Activated CD4-positive, alpha-beta T cell treated with anti-CD3 and anti-CD28 coated beads, Interleukin-2, amount 10 ng/mL, durations not matched to agents 7 days and 5 days (primary cell): ENCODE measurements at regions not wholly inside any gene's neighbourhood (a gene's known extent, or its start where the extent isn't known, plus 50 kb on each side); places are given as distances from the start of the nearest gene placed in this dataset.

Experiments used
- CTCF ChIA-PET: fragments of 350-600 bp; sonication (Branson Sonifier 250); formaldehyde crosslinking; loops from one replicate; lab custom pipeline; 2021; ENCODE audit warnings: antibody characterized with exemption; lab: Charles Lee
- POLR2A ChIA-PET: fragments of 350-600 bp; sonication (Branson Sonifier 250); formaldehyde crosslinking; loops from one replicate; lab custom pipeline; 2021; ENCODE audit warnings: antibody characterized with exemption; lab: Charles Lee
- DNase-seq: peaks from one replicate; pipeline ENCODE4 v3.0.0-alpha.2; 2020
- H3K27ac Mint-ChIP-seq: one replicate; pipeline ENCODE4 v1.8.0; 2021; ENCODE audit warnings: mild to moderate bottlenecking, moderate library complexity, mixed read lengths
- H3K27me3 Mint-ChIP-seq: one replicate; pipeline ENCODE4 v1.8.0; 2021; ENCODE audit warnings: mixed read lengths
- H3K36me3 Mint-ChIP-seq: one replicate; pipeline ENCODE4 v1.8.0; 2021; ENCODE audit warnings: low read depth, mixed read lengths
- H3K4me1 Mint-ChIP-seq: one replicate; pipeline ENCODE4 v1.8.0; 2021; ENCODE audit warnings: mixed read lengths
- H3K4me3 Mint-ChIP-seq: one replicate; pipeline ENCODE4 v1.8.0; 2021; ENCODE audit warnings: mild to moderate bottlenecking, moderate library complexity, mixed read lengths
- H3K9me3 Mint-ChIP-seq: one replicate; pipeline ENCODE4 v1.8.0; 2021; ENCODE audit warnings: mixed read lengths

- CTCF ChIA-PET: no interaction called here
- Mint-ChIP-seq H3K27ac (no peak overlapping the region), H3K4me1 (no peaks in the 10 kb centered on the region)
Observed at GRCh38 chr18:47531717-47532116, 280.3 kb upstream of the SKOR2 start.

GRCh38 chr18:47530695-47531094 lies 279.2 kb upstream of the SKOR2 start:
- POLR2A ChIA-PET: no interaction called here
- Mint-ChIP-seq H3K27me3 (peaks cover 15% of the 10 kb centered on the region), H3K4me1 (no peaks in the 10 kb centered on the region), H3K4me3 (no peak overlapping the region), H3K27ac (no peak overlapping the region), H3K36me3 (no peaks in the 10 kb centered on the region), H3K9me3 (no peaks in the 10 kb centered on the region)
- CTCF ChIA-PET: no interaction called here
- DNase-seq: no peak

More at GRCh38 chr18:47531717-47532116, 280.3 kb upstream of the SKOR2 start:
- H3K9me3 Mint-ChIP-seq: no peaks in the 10 kb centered on the region
- H3K27me3 Mint-ChIP-seq: peaks cover 15% of the 10 kb centered on the region
- no peak overlapping the region for H3K4me3 Mint-ChIP-seq
- H3K36me3 Mint-ChIP-seq: no peaks in the 10 kb centered on the region
- POLR2A ChIA-PET: no interaction called here
- DNase-seq: no peak

- H3K36me3 Mint-ChIP-seq: no peaks in the 10 kb centered on the region
- H3K4me3 Mint-ChIP-seq: no peak overlapping the region
- no peaks in the 10 kb centered on the region for H3K4me1 Mint-ChIP-seq
- H3K27ac Mint-ChIP-seq: no peak overlapping the region
- peaks cover 16% of the 10 kb centered on the region for H3K27me3 Mint-ChIP-seq
- ChIA-PET POLR2A (no interaction called here), CTCF (no interaction called here)
- no peaks in the 10 kb centered on the region for H3K9me3 Mint-ChIP-seq
- no peak for DNase-seq
Observed at GRCh38 chr18:47528343-47528742, 276.9 kb upstream of the SKOR2 start.

GRCh38 chr18:47526147-47526546 lies 274.7 kb upstream of the SKOR2 start:
- ChIA-PET CTCF (no interaction called here), POLR2A (no interaction called here)
- Mint-ChIP-seq H3K9me3 (no peaks in the 10 kb centered on the region), H3K4me1 (no peaks in the 10 kb centered on the region), H3K27ac (no peak overlapping the region), H3K27me3 (peaks cover 5% of the 10 kb centered on the region), H3K36me3 (no peaks in the 10 kb centered on the region), H3K4me3 (no peak overlapping the region)
- DNase-seq: no peak

GRCh38 chr18:47522359-47522758 lies 270.9 kb upstream of the SKOR2 start:
- CTCF ChIA-PET: no interaction called here

GRCh38 chr18:47520263-47520662 lies 268.8 kb upstream of the SKOR2 start:
- Mint-ChIP-seq H3K4me3 (no peak overlapping the region), H3K36me3 (no peaks in the 10 kb centered on the region), H3K9me3 (no peaks in the 10 kb centered on the region), H3K27me3 (peaks cover 5% of the 10 kb centered on the region), H3K4me1 (no peaks in the 10 kb centered on the region), H3K27ac (no peak overlapping the region)
- CTCF ChIA-PET: no interaction called here
- POLR2A ChIA-PET: no interaction called here
- DNase-seq: no peak

More at GRCh38 chr18:47522359-47522758, 270.9 kb upstream of the SKOR2 start:
- DNase-seq: no peak
- Mint-ChIP-seq H3K27me3 (peaks cover 1% of the 10 kb centered on the region), H3K4me1 (no peaks in the 10 kb centered on the region), H3K36me3 (no peaks in the 10 kb centered on the region), H3K27ac (no peak overlapping the region), H3K4me3 (no peak overlapping the region), H3K9me3 (no peaks in the 10 kb centered on the region)
- POLR2A ChIA-PET: no interaction called here

GRCh38 chr18:47519706-47520105 lies 268.2 kb upstream of the SKOR2 start:
- Mint-ChIP-seq H3K27me3 (peaks cover 5% of the 10 kb centered on the region), H3K9me3 (no peaks in the 10 kb centered on the region), H3K4me3 (no peak overlapping the region), H3K27ac (no peak overlapping the region), H3K4me1 (no peaks in the 10 kb centered on the region), H3K36me3 (no peaks in the 10 kb centered on the region)
- ChIA-PET CTCF (no interaction called here), POLR2A (no interaction called here)
- DNase-seq: no peak

- Mint-ChIP-seq H3K27ac (no peak overlapping the region), H3K36me3 (no peaks in the 10 kb centered on the region), H3K9me3 (no peaks in the 10 kb centered on the region), H3K4me3 (no peak overlapping the region), H3K27me3 (peaks cover 5% of the 10 kb centered on the region), H3K4me1 (no peaks in the 10 kb centered on the region)
- POLR2A ChIA-PET: no interaction called here
- no peak for DNase-seq
- CTCF ChIA-PET: no interaction called here
Observed at GRCh38 chr18:47519277-47519676, 267.8 kb upstream of the SKOR2 start.

- Mint-ChIP-seq H3K4me3 (no peak overlapping the region), H3K27ac (no peak overlapping the region), H3K27me3 (peaks cover 4% of the 10 kb centered on the region), H3K9me3 (no peaks in the 10 kb centered on the region), H3K4me1 (no peaks in the 10 kb centered on the region), H3K36me3 (no peaks in the 10 kb centered on the region)
- ChIA-PET CTCF (no interaction called here), POLR2A (no interaction called here)
- no peak for DNase-seq
Observed at GRCh38 chr18:47513614-47514013, 262.2 kb upstream of the SKOR2 start.

- H3K36me3 Mint-ChIP-seq: no peaks in the 10 kb centered on the region
- ChIA-PET POLR2A (no interaction called here), CTCF (no interaction called here)
- no peaks in the 10 kb centered on the region for H3K4me1 Mint-ChIP-seq
- no peak overlapping the region for H3K4me3 Mint-ChIP-seq
- DNase-seq: no peak
- H3K27me3 Mint-ChIP-seq: peaks cover 4% of the 10 kb centered on the region
- H3K9me3 Mint-ChIP-seq: no peaks in the 10 kb centered on the region
- no peak overlapping the region for H3K27ac Mint-ChIP-seq
Observed at GRCh38 chr18:47512726-47513435, 261.4 kb upstream of the SKOR2 start.

GRCh38 chr18:47512056-47512455 lies 260.6 kb upstream of the SKOR2 start:
- no peak overlapping the region for H3K4me3 Mint-ChIP-seq
- ChIA-PET POLR2A (no interaction called here), CTCF (no interaction called here)
- H3K4me1 Mint-ChIP-seq: no peaks in the 10 kb centered on the region
- peaks cover 4% of the 10 kb centered on the region for H3K27me3 Mint-ChIP-seq
- DNase-seq: no peak
- H3K27ac Mint-ChIP-seq: no peak overlapping the region
- H3K9me3 Mint-ChIP-seq: no peaks in the 10 kb centered on the region
- no peaks in the 10 kb centered on the region for H3K36me3 Mint-ChIP-seq

- H3K27ac Mint-ChIP-seq: no peak overlapping the region
- ChIA-PET POLR2A (no interaction called here), CTCF (no interaction called here)
- H3K36me3 Mint-ChIP-seq: no peaks in the 10 kb centered on the region
- H3K4me1 Mint-ChIP-seq: no peaks in the 10 kb centered on the region
- peaks cover 4% of the 10 kb centered on the region for H3K27me3 Mint-ChIP-seq
- no peak overlapping the region for H3K4me3 Mint-ChIP-seq
- no peak for DNase-seq
- H3K9me3 Mint-ChIP-seq: no peaks in the 10 kb centered on the region
Observed at GRCh38 chr18:47510831-47511230, 259.4 kb upstream of the SKOR2 start.

- Mint-ChIP-seq H3K27ac (no peak overlapping the region), H3K36me3 (no peaks in the 10 kb centered on the region), H3K4me1 (no peaks in the 10 kb centered on the region), H3K9me3 (no peaks in the 10 kb centered on the region), H3K27me3 (no peaks in the 10 kb centered on the region), H3K4me3 (no peak overlapping the region)
- DNase-seq: no peak
- ChIA-PET POLR2A (no interaction called here), CTCF (no interaction called here)
Observed at GRCh38 chr18:47507651-47508050, 256.2 kb upstream of the SKOR2 start.

GRCh38 chr18:47506897-47507296 lies 255.4 kb upstream of the SKOR2 start:
- H3K36me3 Mint-ChIP-seq: no peaks in the 10 kb centered on the region
- DNase-seq: no peak
- CTCF ChIA-PET: no interaction called here
- no peaks in the 10 kb centered on the region for H3K9me3 Mint-ChIP-seq
- no peaks in the 10 kb centered on the region for H3K4me1 Mint-ChIP-seq
- H3K4me3 Mint-ChIP-seq: no peak overlapping the region
- H3K27me3 Mint-ChIP-seq: no peaks in the 10 kb centered on the region
- POLR2A ChIA-PET: no interaction called here
- no peak overlapping the region for H3K27ac Mint-ChIP-seq
